Calu3 (cell line): ENCODE measurements at regions not wholly inside any gene's neighbourhood (a gene's known extent, or its start where the extent isn't known, plus 50 kb on each side); places are given as distances from the start of the nearest gene placed in this dataset.

Source experiments
- BruUV-seq: library from RNA; stranded (reverse); fragments of 400-500 nt; replicated peaks from 2 replicates; lab custom pipeline; 2021; lab: Mats Ljungman, UMichigan
- CTCF ChIA-PET: fragments of 300-600 bp; sonication (Branson Sonifier 250); formaldehyde crosslinking; loops from one replicate; lab custom pipeline; 2022; ENCODE audit warnings: antibody characterized with exemption; lab: Charles Lee
- DNase-seq: peaks from one replicate; pipeline ENCODE4 v3.0.0; 2022
- H3K27ac Mint-ChIP-seq: one replicate; pipeline ENCODE4 v1.8.0; 2022; ENCODE audit warnings: mixed read lengths; ENCODE audit not compliant: unreplicated experiment
- H3K27me3 Mint-ChIP-seq: one replicate; pipeline ENCODE4 v1.8.0; 2022; ENCODE audit warnings: mixed read lengths; ENCODE audit not compliant: unreplicated experiment
- H3K36me3 Mint-ChIP-seq: one replicate; pipeline ENCODE4 v1.8.0; 2022; ENCODE audit warnings: mild to moderate bottlenecking, moderate library complexity, mixed read lengths; ENCODE audit not compliant: insufficient read depth, unreplicated experiment
- H3K4me1 Mint-ChIP-seq: one replicate; pipeline ENCODE4 v1.8.0; 2022; ENCODE audit warnings: mild to moderate bottlenecking, low read depth, mixed read lengths; ENCODE audit not compliant: unreplicated experiment
- H3K4me3 Mint-ChIP-seq: one replicate; pipeline ENCODE4 v1.8.0; 2022; ENCODE audit warnings: mild to moderate bottlenecking, low read depth, moderate library complexity, mixed read lengths; ENCODE audit not compliant: unreplicated experiment
- H3K9me3 Mint-ChIP-seq: one replicate; pipeline ENCODE4 v1.8.0; 2022; ENCODE audit warnings: low read depth, mixed read lengths; ENCODE audit not compliant: unreplicated experiment
- intact Hi-C: fragments of 100-400 bp; cut with micrococcal nuclease; formaldehyde crosslinking; loops from one replicate; pipeline ENCODE4 v1.10.0; 2022; ENCODE audit not compliant: unreplicated experiment
- TF ChIP-seq, protein P1 (sequence below): fragments of 200-600 bp; IDR thresholded peaks from one replicate; pipeline ENCODE4 v1.8.0; 2022; ENCODE audit warnings: antibody characterized with exemption; ENCODE audit not compliant: unreplicated experiment

DNA sequence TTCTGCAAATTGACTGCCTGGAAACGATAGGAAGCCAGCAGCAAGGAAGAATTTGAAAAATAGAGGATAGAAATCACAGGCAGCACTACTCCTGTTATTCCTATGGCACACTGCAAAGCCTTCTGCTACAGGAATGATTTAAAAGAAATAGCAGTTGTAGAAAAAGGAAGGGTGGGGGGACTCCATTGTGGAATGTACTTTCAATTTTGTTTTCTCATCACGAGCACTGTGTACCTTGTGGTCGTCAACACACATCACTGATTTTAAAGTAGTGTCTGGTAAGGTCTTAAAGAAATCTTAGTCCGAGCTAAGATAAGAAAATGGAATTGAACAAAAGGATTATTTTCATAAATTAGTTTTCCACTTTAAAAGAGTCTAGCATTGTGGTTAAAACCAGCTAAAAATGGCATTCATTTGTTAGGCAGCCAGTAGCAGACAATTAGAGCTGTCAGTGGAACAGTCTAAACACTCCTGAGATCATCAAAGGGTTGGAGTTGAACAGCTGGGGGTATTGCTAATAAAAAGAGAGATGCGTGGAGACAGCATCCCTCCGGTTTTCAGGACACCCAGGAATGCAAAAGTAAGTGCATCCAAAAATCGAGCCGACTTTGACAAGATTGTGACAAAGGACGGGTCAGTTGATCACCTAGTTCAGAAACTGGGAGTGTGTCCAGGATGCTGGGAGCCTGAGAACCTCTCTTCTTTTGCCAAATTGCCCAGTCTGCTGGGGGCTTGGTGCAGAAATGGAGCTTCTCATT, 97.8 kb upstream of the WWC1 start:
- H3K36me3 Mint-ChIP-seq = no peaks in the 10 kb centered on the region
- H3K9me3 Mint-ChIP-seq = no peaks in the 10 kb centered on the region
- peaks cover 93% of the 10 kb centered on the region for H3K27me3 Mint-ChIP-seq
- no peak for DNase-seq
- no peak overlapping the region for H3K27ac Mint-ChIP-seq
- TF ChIP-seq, protein P1, sequence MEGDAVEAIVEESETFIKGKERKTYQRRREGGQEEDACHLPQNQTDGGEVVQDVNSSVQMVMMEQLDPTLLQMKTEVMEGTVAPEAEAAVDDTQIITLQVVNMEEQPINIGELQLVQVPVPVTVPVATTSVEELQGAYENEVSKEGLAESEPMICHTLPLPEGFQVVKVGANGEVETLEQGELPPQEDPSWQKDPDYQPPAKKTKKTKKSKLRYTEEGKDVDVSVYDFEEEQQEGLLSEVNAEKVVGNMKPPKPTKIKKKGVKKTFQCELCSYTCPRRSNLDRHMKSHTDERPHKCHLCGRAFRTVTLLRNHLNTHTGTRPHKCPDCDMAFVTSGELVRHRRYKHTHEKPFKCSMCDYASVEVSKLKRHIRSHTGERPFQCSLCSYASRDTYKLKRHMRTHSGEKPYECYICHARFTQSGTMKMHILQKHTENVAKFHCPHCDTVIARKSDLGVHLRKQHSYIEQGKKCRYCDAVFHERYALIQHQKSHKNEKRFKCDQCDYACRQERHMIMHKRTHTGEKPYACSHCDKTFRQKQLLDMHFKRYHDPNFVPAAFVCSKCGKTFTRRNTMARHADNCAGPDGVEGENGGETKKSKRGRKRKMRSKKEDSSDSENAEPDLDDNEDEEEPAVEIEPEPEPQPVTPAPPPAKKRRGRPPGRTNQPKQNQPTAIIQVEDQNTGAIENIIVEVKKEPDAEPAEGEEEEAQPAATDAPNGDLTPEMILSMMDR = no peak
- CTCF ChIA-PET = interaction anchor here (0.6 kb wide), 1 partner anchor 25 kb away, joined by 3 read pairs; no protein-coding TSS in a partner anchor
- no peak overlapping the region for H3K4me3 Mint-ChIP-seq
- intact Hi-C loops = no loop called here
- BruUV-seq = no TSS peak
- no peaks in the 10 kb centered on the region for H3K4me1 Mint-ChIP-seq

DNA sequence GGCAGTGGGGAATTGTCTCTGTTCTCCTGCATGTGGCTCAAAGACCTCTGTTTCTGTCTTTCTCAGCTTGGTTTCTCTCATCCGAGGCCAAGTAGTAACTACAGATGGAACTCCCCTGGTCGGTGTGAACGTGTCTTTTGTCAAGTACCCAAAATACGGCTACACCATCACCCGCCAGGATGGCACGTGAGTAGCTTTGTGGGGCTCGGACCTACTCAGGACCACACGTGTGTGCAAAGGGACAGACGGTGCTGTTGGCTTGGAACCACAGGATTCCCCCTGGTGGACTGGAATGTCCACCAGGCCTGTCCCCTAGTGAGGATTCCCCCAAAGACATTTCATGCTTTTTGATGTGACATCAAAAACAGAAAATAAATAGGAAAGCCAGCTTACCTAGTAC, 96.3 kb upstream of the WWC1 start:
- H3K4me1 Mint-ChIP-seq = no peaks in the 10 kb centered on the region
- no peak overlapping the region for H3K27ac Mint-ChIP-seq
- H3K4me3 Mint-ChIP-seq = no peak overlapping the region
- CTCF ChIA-PET = no interaction called here
- H3K36me3 Mint-ChIP-seq = no peaks in the 10 kb centered on the region
- no peak for DNase-seq
- H3K9me3 Mint-ChIP-seq = no peaks in the 10 kb centered on the region
- intact Hi-C loops = no loop called here
- BruUV-seq = no TSS peak
- TF ChIP-seq, protein P1 = no peak
- peaks cover 93% of the 10 kb centered on the region for H3K27me3 Mint-ChIP-seq

DNA sequence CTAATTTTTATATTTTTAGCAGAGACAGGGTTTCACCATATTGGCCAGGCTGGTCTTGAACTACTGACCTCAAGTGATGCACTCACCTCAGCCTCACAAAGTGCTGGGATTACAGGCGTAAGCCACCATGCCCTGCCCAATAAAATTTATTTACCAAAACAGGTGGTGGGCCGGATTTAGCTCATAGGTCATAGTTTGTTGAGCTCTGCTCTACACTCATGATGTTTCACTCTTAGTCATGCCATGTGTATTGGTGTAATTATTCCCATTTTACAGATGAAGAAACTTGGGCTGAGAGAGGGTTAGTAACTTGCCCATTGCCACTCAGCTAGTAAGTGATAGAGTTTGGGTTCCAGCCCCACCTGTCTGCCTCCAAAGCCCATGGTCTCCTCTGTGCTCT, 93.1 kb upstream of the WWC1 start:
- no peaks in the 10 kb centered on the region for H3K9me3 Mint-ChIP-seq
- CTCF ChIA-PET = interaction anchor here (0.6 kb wide), 1 partner anchor 218 kb away, joined by 5 read pairs; no protein-coding TSS in a partner anchor

DNA sequence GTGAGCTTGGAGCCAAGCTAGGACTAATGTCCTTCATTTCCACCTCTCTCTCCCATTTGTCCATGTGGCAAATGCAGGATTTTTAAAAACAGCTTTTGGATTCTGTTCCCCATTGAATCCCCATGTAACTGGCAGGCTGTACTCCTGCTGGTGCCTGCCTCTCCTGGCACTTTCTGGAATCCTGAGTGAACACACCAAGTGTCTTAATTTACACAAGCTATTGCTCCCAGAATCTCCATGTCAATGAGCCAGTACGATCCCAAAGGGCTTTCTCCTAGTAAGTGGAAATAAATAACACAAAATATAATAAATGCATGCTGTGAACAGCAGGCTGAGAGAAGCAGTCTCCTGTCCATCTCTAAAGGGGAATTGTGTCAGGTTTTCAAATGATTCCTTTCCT, 88.4 kb upstream of the WWC1 start:
- Mint-ChIP-seq H3K9me3 (no peaks in the 10 kb centered on the region), H3K36me3 (no peaks in the 10 kb centered on the region), H3K27ac (no peak overlapping the region), H3K4me1 (no peaks in the 10 kb centered on the region), H3K4me3 (no peak overlapping the region), H3K27me3 (peaks cover 96% of the 10 kb centered on the region)
- BruUV-seq = no TSS peak
- TF ChIP-seq, protein P1 = no peak
- intact Hi-C loops = no loop called here
- no peak for DNase-seq
- CTCF ChIA-PET = interaction anchor here (0.6 kb wide), 1 partner anchor 17 kb away, joined by 4 read pairs; no protein-coding TSS in a partner anchor

More for the DNA sequence above, 93.1 kb upstream of the WWC1 start:
- DNase-seq = no peak
- Mint-ChIP-seq H3K27ac (no peak overlapping the region), H3K27me3 (peaks cover 91% of the 10 kb centered on the region), H3K36me3 (no peaks in the 10 kb centered on the region), H3K4me3 (no peak overlapping the region), H3K4me1 (no peaks in the 10 kb centered on the region)
- TF ChIP-seq, protein P1 = no peak
- no TSS peak for BruUV-seq
- intact Hi-C loops = no loop called here
